DND-41 (cell line): ENCODE measurements at regions not wholly inside any gene's neighbourhood (a gene's known extent, or its start where the extent isn't known, plus 50 kb on each side); places are given as distances from the start of the nearest gene placed in this dataset.

Experiments used
- ATAC-seq: fragments of 200-7000 bp; cut with Tn5 transposase; 3 replicates; pipeline ENCODE4 v1.9.1; 2021; ENCODE audit warnings: low read depth; ENCODE audit not compliant: insufficient read depth
- DNase-seq: peaks from one replicate; pipeline ENCODE4 v3.0.0-alpha.2; 2020
- H2AFZ ChIP-seq: 2 replicates; pipeline ENCODE4 v1.6.0; 2012; ENCODE audit warnings: low read depth, low read length
- H3K27ac ChIP-seq: 2 replicates; pipeline ENCODE4 v1.5.1; 2012; ENCODE audit warnings: low read length, inconsistent platforms
- H3K27me3 ChIP-seq: fragments of 200-600 bp; sonication (generic); 2 replicates; pipeline ENCODE4 v1.6.0; 2012; ENCODE audit warnings: low read length, mild to moderate bottlenecking, inconsistent platforms; ENCODE audit not compliant: insufficient read depth, poor library complexity
- H3K36me3 ChIP-seq: 2 replicates; pipeline ENCODE4 v1.5.1; 2012; ENCODE audit warnings: low read length, inconsistent platforms; ENCODE audit not compliant: insufficient read depth
- H3K4me1 ChIP-seq: 2 replicates; pipeline ENCODE4 v1.5.1; 2012; ENCODE audit warnings: mild to moderate bottlenecking, low read length; ENCODE audit not compliant: insufficient read depth
- H3K4me2 ChIP-seq: 2 replicates; pipeline ENCODE4 v1.6.0; 2012; ENCODE audit warnings: mild to moderate bottlenecking, moderate library complexity, low read length, inconsistent platforms; ENCODE audit not compliant: insufficient read depth
- H3K4me3 ChIP-seq, 2 experiments: fragments of 200-600 bp in 1 of 2; shearing (Covaris generic) in 1 of 2; 2 replicates each; pipeline ENCODE4 v1.5.1; 2012 to 2016; ENCODE audit warnings: inconsistent platforms in 2 of 2, low read length in 2 of 2, mild to moderate bottlenecking in 2 of 2, low read depth in 1 of 2, moderate library complexity in 1 of 2
- H3K79me2 ChIP-seq: 2 replicates; pipeline ENCODE4 v1.6.0; 2012; ENCODE audit warnings: low read length, inconsistent platforms; ENCODE audit not compliant: insufficient read depth
- H3K9ac ChIP-seq: 2 replicates; pipeline ENCODE4 v1.6.0; 2012; ENCODE audit warnings: low read depth, mild to moderate bottlenecking, inconsistent platforms, low read length, moderate library complexity
- H3K9me3 ChIP-seq: 2 replicates; pipeline ENCODE4 v1.5.1; 2012; ENCODE audit warnings: low read length, moderate library complexity, mild to moderate bottlenecking, inconsistent platforms; ENCODE audit not compliant: insufficient read depth, severe bottlenecking
- H4K20me1 ChIP-seq: 2 replicates; pipeline ENCODE4 v1.6.0; 2012; ENCODE audit warnings: low read length; ENCODE audit not compliant: insufficient read depth
- CTCF ChIP-seq: IDR thresholded peaks from 2 replicates; pipeline ENCODE4 v1.5.1; 2012; ENCODE audit warnings: borderline replicate concordance, low read length, moderate library complexity, mild to moderate bottlenecking; ENCODE audit not compliant: poor library complexity, severe bottlenecking; ENCODE audit errors: extremely low read depth
- EZH2 ChIP-seq: IDR thresholded peaks from 3 replicates; pipeline ENCODE4 v1.6.1; 2012; ENCODE audit warnings: borderline replicate concordance, low read depth, mild to moderate bottlenecking, moderate library complexity, low read length, inconsistent platforms; ENCODE audit not compliant: severe bottlenecking

- H2AFZ ChIP-seq, result no peak overlapping the region
- no peak overlapping the region for H3K4me2 ChIP-seq
- H3K9me3 ChIP-seq, result no peaks in the 10 kb centered on the region
- TF ChIP-seq CTCF (no peak), EZH2 (no peak)
- H3K9ac ChIP-seq, result no peak overlapping the region
- no peaks in the 10 kb centered on the region for H3K36me3 ChIP-seq
- no peaks in the 10 kb centered on the region for H3K79me2 ChIP-seq
- H3K4me1 ChIP-seq, result no peaks in the 10 kb centered on the region
- no peak overlapping the region for H3K4me3 ChIP-seq
- DNase-seq (no peak), ATAC-seq (no peak)
- no peak overlapping the region for H3K27ac ChIP-seq
- H3K27me3 ChIP-seq, result peaks cover 8% of the 10 kb centered on the region
- no peaks in the 10 kb centered on the region for H4K20me1 ChIP-seq
These were observed 173.2 kb downstream of the RRAGC start for GRCh38 chr1:38686167-38686926.

- no peaks in the 10 kb centered on the region for H3K79me2 ChIP-seq
- H3K36me3 ChIP-seq, result no peaks in the 10 kb centered on the region
- H3K9me3 ChIP-seq, result no peaks in the 10 kb centered on the region
- H2AFZ ChIP-seq, result no peak overlapping the region
- no peak for DNase-seq
- no peak overlapping the region for H3K4me2 ChIP-seq
- H4K20me1 ChIP-seq, result no peaks in the 10 kb centered on the region
- no peak overlapping the region for H3K9ac ChIP-seq
- no peak for TF ChIP-seq EZH2
- no peak for TF ChIP-seq CTCF
- peaks cover 3% of the 10 kb centered on the region for H3K27me3 ChIP-seq
- no peak overlapping the region for H3K4me3 ChIP-seq
- no peak for ATAC-seq
- H3K27ac ChIP-seq, result no peak overlapping the region
- no peaks in the 10 kb centered on the region for H3K4me1 ChIP-seq
These were observed 174.2 kb downstream of the RRAGC start for GRCh38 chr1:38685388-38685787.

GRCh38 chr1:38680801-38681510 lies 178.6 kb downstream of the RRAGC start:
- ATAC-seq (no peak), DNase-seq (peak; percentile 21)
- Histone ChIP-seq H3K36me3 (no peaks in the 10 kb centered on the region), H3K27ac (no peak overlapping the region), H3K27me3 (no peaks in the 10 kb centered on the region), H3K79me2 (no peaks in the 10 kb centered on the region), H3K4me2 (no peak overlapping the region), H3K9ac (no peak overlapping the region), H2AFZ (no peak overlapping the region), H3K4me1 (no peaks in the 10 kb centered on the region), H3K9me3 (no peaks in the 10 kb centered on the region), H3K4me3 (no peak overlapping the region), H4K20me1 (no peaks in the 10 kb centered on the region)
- TF ChIP-seq EZH2, result no peak
- no peak for TF ChIP-seq CTCF
